ENCODE measurements at regions not wholly inside any gene's neighbourhood (a gene's known extent, or its start where the extent isn't known, plus 50 kb on each side); places are given as distances from the start of the nearest gene placed in this dataset.

- Histone ChIP-seq H3K9me3 (replicated peaks) (no peaks in the 10 kb centered on the region), H3K4me3 (no peak overlapping the region), H3K4me1 (no peaks in the 10 kb centered on the region), H3K27ac (replicated peaks) (no peak overlapping the region), H3K36me3 (no peaks in the 10 kb centered on the region), H3K27me3 (ENCODE audit: low read depth) (no peaks in the 10 kb centered on the region)
- intact Hi-C loops (cut with micrococcal nuclease), result no loop called here
- no peak for TF ChIP-seq CTCF (IDR thresholded peaks at IDR 0.05; ENCODE audit: borderline replicate concordance)
- DNase-seq, result no peak
Measured at GRCh38 chr18:64713284-64713683, 564.4 kb upstream of the LINC00305 start.

DNA sequence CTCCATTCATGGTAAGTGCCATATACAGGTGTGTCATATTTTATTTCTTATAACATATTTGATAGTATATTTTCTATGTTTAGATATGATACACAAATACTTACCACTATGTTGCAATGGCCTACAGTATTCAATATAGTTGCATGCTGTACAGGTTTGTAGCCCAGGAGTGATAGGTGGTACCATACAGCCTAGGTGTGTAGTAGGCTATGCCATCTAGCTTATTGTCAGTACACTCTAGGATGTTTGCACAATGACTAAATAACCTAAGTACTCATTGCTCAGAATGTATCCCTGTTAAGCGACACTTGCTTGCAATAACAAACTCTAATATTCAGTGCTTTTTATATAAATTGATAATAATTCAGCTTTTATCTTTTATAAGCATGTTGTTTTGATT lies 563.1 kb upstream of the LINC00305 start:
- Histone ChIP-seq H3K27me3 (ENCODE audit: low read depth) (no peaks in the 10 kb centered on the region), H3K36me3 (no peaks in the 10 kb centered on the region), H3K27ac (replicated peaks) (no peak overlapping the region), H3K4me3 (no peak overlapping the region), H3K9me3 (replicated peaks) (no peaks in the 10 kb centered on the region), H3K4me1 (no peaks in the 10 kb centered on the region)
- intact Hi-C loops (cut with micrococcal nuclease), result no loop called here
- no peak for DNase-seq
- no peak for TF ChIP-seq CTCF (IDR thresholded peaks at IDR 0.05; ENCODE audit: borderline replicate concordance)

GRCh38 chr18:64710105-64710861 lies 561.4 kb upstream of the LINC00305 start:
- Histone ChIP-seq H3K27me3 (ENCODE audit: low read depth) (no peaks in the 10 kb centered on the region), H3K36me3 (no peaks in the 10 kb centered on the region), H3K4me3 (no peak overlapping the region), H3K4me1 (no peaks in the 10 kb centered on the region), H3K9me3 (replicated peaks) (no peaks in the 10 kb centered on the region), H3K27ac (replicated peaks) (no peak overlapping the region)
- DNase-seq, result no peak
- no peak for TF ChIP-seq CTCF (IDR thresholded peaks at IDR 0.05; ENCODE audit: borderline replicate concordance)
- intact Hi-C loops (cut with micrococcal nuclease), result no loop called here

DNA sequence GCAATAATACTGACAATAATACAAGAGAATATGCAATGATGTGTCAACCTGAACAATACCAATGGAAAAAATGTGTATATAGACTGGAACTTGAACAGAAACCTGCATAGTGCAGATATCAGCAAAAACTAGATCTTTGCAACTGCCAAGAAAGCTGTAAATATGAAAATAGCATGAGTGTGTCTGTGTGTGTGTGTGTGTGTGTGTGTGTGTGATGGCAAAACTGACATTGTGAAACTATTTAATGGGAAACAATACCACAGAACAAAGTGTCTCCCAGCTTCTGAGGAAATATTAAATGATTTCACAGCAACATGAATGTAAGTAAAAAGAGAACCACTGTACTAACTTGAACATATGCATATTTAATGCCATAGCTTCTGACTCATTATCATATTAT lies 558.2 kb upstream of the LINC00305 start:
- no peak overlapping the region for H3K27ac ChIP-seq (replicated peaks)
- DNase-seq, result no peak
- H3K4me1 ChIP-seq, result no peaks in the 10 kb centered on the region
- no peak overlapping the region for H3K4me3 ChIP-seq
- no peaks in the 10 kb centered on the region for H3K36me3 ChIP-seq
- intact Hi-C loops (cut with micrococcal nuclease), result no loop called here
- no peaks in the 10 kb centered on the region for H3K27me3 ChIP-seq (ENCODE audit: low read depth)
- no peak for TF ChIP-seq CTCF (IDR thresholded peaks at IDR 0.05; ENCODE audit: borderline replicate concordance)
- H3K9me3 ChIP-seq (replicated peaks), result no peaks in the 10 kb centered on the region

GRCh38 chr18:64699081-64699480 lies 550.2 kb upstream of the LINC00305 start:
- H3K36me3 ChIP-seq, result no peaks in the 10 kb centered on the region
- no peak overlapping the region for H3K27ac ChIP-seq (replicated peaks)
- no peak for DNase-seq
- no peaks in the 10 kb centered on the region for H3K27me3 ChIP-seq (ENCODE audit: low read depth)
- intact Hi-C loops (cut with micrococcal nuclease), result no loop called here
- no peaks in the 10 kb centered on the region for H3K9me3 ChIP-seq (replicated peaks)
- TF ChIP-seq CTCF (IDR thresholded peaks at IDR 0.05; ENCODE audit: borderline replicate concordance), result no peak
- no peaks in the 10 kb centered on the region for H3K4me1 ChIP-seq
- no peak overlapping the region for H3K4me3 ChIP-seq
